ENCODE measurements at regions not wholly inside any gene's neighbourhood (a gene's known extent, or its start where the extent isn't known, plus 50 kb on each side); places are given as distances from the start of the nearest gene placed in this dataset.
"Not testable (repeated sequence)": the region's sequence is repeated elsewhere in the genome, so short reads cannot be mapped to it uniquely, and the experiment has no call there.

DNA sequence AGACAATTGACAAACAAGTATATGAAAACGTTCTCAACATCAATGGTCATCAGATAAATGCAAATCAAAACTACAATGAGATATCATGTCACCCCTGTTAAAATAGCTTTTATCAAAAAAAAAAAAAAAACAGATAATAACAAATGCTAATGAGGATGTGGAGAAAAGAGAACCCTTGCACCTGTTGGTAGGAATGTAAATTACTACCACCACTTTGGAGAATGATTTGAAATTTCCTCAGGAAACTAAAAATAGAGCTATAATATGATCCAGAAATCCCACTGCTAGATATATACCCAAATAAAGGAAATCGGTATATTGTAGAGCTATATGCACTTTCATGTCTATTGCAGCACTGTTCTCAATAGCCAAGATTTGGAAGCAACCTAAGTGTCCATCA, 470.6 kb upstream of the FSTL5 start:
- DNase-seq (ENCODE audit: low read depth): no peak

DNA sequence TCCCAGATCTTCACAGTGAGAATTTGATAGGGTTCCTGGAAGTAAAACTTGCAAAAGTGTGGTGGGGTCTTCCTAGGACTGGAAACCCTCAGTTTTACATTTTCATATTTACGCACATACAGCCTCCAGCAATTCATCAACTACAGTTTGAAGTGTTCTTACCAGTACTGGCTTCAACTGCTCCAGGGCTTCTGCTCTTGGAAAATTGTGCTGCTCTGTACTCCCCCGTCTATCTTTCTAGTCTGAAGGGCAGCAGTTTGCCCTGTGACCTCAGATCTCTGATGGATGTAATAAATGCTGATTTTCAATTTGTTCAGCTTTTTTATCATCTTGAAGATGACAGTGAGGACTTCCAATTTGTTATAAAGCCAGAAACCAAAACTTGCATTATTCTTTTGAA, 458.9 kb upstream of the FSTL5 start:
- no peak for DNase-seq (ENCODE audit: low read depth)

DNA sequence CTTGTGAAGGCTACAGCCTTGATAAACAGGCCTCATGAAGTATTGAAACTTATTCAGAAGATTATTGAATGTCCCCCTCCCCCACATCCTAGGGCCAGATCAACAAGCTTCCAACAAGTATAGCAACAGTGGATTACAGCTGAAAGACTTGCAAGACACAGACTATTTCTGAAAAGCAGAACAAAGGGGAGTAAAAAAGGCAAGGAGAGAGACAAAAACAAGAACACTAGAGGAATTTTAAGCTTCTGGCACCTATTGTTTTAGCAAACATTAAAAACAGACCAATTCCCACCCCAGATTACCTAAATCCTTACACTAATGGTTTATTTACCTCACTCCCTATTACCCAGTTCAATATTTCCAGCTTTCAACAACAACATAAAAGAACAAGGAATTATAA, 446.3 kb upstream of the FSTL5 start:
- no peak for DNase-seq (ENCODE audit: low read depth)

GRCh38 chr4:162586266-162586665, 422.5 kb upstream of the FSTL5 start:
- no peak for DNase-seq (ENCODE audit: low read depth)

DNA sequence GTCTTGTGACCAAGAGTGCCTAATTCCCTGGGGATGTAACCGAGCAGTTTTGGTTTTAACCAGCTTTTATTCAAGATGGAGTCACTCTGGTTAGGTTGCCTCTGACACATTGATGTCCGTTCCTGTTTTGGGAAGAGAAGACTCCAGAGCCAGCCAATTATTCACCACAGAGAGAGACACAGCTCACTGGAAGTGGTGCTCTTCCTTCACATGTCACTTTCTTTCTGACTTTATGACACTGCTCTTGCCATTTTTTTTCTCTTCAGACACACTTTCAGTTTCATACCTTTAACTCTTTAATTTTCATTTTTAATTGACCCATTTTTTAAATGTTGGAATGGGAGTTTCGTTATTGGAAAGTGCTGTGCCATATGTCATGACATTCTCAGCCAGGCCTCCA, 418.4 kb upstream of the FSTL5 start:
- DNase-seq (ENCODE audit: low read depth): no peak

- DNase-seq (ENCODE audit: low read depth): no peak
Measured at GRCh38 chr4:162565730-162566129, 401.9 kb upstream of the FSTL5 start.

DNA sequence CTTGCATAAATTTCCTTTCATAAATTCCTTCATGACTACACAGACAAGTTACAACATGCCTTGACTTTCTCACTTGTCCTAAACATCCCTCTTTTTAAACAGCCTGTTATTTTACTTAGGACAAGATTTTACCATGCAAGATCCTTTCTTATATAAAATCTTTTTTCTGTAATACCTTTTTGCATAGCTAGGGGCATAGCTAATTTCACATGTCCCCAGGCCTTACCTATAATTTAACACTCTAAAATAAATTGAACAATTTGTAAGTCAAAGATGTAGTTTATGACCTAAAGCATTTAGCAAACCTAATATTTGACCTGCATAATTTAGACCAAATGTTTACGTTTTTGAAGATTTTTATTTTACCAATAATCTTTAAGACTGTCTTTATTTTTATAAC, 396.3 kb upstream of the FSTL5 start:
- no peak for DNase-seq (ENCODE audit: low read depth)

DNA sequence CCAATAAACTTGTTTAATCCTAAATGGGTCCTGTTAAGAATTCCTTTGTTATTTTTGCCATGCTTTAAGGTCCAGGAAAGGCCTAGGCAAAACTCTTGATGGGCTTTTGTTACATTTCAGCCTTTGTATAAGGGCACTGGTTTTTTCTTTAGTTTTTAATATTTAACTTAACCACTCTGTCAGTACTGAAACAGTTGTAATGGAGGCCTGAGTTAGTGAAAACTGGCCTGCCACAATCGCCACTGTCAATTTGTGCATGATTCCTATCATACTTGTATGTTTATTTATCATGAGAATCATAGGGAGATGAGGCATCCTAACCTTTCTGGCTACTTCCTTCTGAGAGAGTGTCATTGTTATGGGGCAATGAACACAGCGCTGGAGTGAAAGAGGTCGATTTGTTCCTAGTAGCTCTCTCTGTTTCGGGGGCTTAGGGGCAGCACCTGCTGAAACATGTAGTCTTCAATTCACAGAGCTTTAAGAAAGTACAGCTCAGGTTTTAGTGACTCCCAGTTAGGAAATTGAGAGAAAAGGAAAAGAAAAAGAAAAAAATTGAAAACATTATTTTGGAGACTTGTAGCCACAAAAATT, 393.8 kb upstream of the FSTL5 start:
- DNase-seq (ENCODE audit: low read depth): no peak

DNA sequence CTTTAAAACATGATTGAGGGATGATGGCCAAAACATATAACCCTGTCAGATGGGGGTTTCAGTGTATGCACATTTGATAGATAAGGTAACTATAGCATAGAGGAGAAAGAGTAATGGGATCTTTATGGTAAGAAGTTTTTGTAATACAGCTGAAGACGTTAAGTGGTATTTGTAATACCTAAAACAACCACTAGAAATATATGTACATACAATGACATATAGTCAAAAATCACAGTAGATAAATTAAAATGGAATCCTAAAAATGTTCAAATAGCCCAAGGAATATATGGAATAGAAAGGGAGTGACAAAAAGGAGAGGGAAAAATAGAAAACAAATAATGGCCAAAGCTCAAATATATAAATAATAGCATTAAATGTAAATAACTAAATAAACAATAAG, 371.3 kb upstream of the FSTL5 start:
- no peak for DNase-seq (ENCODE audit: low read depth)

DNA sequence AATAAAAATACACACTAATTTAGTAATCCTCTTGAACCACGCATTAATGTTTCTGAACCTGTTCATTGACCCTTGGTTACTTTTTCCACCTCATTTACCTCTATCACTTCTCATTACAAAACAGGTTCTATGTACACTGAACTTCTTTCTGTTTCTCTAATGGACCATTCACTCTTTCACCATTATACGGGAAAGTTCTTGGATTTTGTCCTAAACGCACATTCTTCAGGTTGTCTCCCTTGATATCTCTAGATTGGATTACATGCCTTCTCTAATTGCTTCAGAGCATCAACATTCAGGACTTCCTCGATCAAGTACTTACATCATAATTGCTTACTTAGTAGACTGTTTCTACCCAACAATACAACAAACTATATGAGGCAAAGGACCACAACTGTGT, 359.4 kb upstream of the FSTL5 start:
- no peak for DNase-seq (ENCODE audit: low read depth)

DNA sequence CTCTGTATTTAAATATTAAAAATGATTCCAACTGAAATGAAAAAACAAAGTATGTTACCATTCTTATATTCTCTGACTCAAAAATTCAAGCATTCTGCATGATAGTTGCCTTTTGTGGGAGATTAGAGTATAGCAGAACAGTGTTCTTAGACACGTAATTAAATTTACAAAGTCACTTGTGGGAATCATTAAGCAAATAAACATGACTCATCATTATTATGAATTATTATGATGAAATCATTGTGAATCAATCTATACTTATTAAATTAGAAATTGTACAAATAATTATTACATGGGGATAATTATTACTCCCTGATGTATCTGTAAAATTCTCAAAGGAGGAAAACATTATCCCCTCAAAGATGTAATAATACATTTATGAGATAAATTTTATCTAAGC, 358.9 kb upstream of the FSTL5 start:
- no peak for DNase-seq (ENCODE audit: low read depth)

GRCh38 chr4:162510937-162511336, 347.1 kb upstream of the FSTL5 start:
- no peak for DNase-seq (ENCODE audit: low read depth)

- no peak for DNase-seq (ENCODE audit: low read depth)
Measured at GRCh38 chr4:162510115-162510514, 346.3 kb upstream of the FSTL5 start.

- no peak for DNase-seq (ENCODE audit: low read depth)
Measured at GRCh38 chr4:162509333-162509732, 345.5 kb upstream of the FSTL5 start.

DNA sequence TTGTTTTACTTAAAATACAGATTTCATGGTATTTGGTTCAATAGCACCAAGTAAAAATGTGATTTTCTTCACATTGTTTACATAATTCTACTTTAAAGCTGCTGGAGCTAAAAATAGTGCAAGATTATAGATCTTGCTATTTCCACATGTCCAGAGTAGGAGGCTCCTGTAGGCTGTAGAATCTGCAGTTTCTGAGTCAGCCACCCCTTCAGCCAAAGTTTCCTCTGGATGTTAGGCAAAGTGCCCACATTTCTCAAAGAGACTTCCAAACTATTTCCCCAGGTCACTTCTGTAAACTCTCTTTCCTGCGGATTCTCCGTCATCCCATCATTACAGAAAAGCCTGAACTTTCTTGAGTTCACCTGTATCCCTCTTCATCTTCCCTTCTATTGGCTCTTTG, 342.5 kb upstream of the FSTL5 start:
- no peak for DNase-seq (ENCODE audit: low read depth)

GRCh38 chr4:162503868-162504267, 340.1 kb upstream of the FSTL5 start:
- no peak for DNase-seq (ENCODE audit: low read depth)

DNA sequence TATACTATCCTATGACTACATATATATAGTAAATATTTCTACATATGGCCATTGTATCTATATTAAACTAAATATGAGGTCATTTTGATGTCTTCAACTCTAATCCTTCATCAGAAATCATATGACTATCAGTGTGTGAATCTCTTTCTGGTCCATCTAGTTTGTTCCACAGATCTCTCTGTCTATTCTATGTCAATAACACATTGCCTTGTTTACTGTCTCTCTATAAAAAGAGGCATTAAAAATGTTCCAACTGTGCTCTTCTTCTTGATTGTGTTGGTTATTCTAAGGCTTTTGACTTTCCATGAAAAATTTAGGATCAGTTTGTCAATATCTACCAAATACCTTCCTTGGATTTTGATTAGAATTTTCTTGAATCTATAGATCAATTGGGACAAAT, 338.3 kb upstream of the FSTL5 start:
- DNase-seq (ENCODE audit: low read depth): no peak

GRCh38 chr4:162499478-162499877, 335.7 kb upstream of the FSTL5 start:
- no peak for DNase-seq (ENCODE audit: low read depth)

DNA sequence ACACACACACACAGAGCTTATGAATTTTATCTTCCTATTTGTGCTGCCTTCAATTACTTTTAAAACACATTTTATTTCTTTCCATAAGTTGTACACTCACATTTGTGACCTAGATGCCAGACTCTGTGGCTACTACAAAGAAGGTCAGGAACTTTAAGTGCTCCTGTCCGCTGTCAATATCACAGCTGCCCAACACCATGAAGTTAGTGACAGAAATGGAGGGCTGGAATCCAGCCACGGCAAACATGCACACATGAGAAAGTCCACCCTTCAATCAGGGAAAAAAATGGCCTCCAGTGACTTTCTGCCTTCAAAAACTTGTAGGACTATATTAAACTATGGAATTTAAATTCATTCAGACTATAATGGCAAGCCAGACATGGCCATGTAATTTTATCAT, 334.4 kb upstream of the FSTL5 start:
- DNase-seq (ENCODE audit: low read depth): no peak

- peak; percentile 6 for DNase-seq (ENCODE audit: low read depth)
Measured at GRCh38 chr4:162497564-162498167, 333.9 kb upstream of the FSTL5 start.

DNA sequence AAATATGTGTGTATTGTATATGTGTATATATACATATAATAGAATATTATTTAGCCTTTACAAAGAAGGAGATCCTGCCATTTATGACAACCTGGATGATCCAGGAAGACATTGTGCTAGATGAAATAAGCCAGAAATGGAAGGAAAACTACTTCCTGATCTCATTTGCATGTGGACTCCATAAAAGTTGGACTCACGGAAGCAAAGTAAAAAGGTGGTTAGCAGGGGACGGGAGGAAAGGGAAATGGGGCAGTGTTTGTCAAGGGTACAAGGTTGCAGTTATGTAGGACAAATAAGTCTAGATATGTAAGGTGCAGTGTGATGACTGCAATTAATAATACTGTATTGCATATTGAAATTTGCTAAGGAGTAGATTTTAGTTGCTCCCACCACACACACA, 331.1 kb upstream of the FSTL5 start:
- no peak for DNase-seq (ENCODE audit: low read depth)

- no peak for DNase-seq (ENCODE audit: low read depth)
Measured at GRCh38 chr4:162485486-162485885, 321.7 kb upstream of the FSTL5 start.

DNA sequence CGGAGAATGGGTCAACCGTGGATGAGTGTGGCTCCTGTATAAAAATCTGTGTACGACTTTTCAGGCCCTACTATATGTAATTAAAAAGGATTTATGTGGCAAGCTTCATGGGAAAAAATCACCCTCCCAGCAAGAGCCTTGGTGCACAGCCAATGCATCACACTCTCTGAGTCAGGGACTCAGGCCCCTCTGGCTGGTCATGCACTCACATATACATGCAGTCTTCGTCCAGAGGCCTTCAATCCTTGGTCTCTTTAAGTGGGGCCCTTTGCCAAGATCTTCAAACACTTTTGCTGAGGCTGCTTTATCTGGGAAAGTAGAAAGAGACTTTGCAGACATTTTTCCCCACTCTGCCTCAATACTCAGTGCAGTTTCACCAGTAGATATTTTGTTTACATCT, 311.4 kb upstream of the FSTL5 start:
- DNase-seq (ENCODE audit: low read depth): no peak

DNA sequence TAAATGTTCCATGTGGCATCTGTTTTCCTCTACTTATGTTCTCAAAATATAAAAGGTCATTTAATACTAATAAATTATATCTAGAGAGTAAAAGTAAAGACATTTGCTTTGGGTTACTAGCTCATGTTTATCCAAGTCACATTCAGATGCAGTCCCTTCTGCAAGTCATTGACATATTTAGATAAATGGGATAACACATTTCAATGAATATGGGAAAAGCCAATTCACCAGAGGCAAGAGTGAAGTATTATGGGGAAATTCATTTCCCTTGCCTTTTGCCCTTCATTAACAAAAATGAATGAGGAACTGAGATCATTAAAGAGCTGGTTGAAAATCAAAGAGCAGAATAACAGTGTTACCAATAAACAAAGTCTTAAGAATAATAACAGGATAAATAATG, 306.2 kb upstream of the FSTL5 start:
- DNase-seq (ENCODE audit: low read depth): no peak

DNA sequence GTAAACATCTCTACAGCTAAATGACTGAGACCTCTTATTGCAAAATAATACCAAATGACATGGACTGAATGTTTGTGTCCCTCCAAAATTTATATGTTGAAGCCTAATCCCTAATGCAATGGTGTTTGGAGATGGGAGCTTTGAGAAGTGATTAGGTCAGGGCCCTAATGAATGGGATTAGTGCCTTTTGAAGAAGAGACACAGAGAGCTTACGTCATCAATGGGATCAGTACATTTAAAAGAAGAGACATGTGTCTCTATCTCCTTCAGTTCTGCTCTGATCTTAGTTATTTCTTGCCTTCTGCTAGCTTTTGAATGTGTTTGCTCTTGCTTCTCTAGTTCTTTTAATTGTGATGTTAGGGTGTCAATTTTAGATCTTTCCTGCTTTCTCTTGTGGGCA, 301.6 kb upstream of the FSTL5 start:
- not testable (repeated sequence) for DNase-seq (ENCODE audit: low read depth)

Measured in fibroblast of the conjunctiva (primary cell).